HG03196 (cell line): ENCODE measurements at regions not wholly inside any gene's neighbourhood (a gene's known extent, or its start where the extent isn't known, plus 50 kb on each side); places are given as distances from the start of the nearest gene placed in this dataset.

ENCODE experiments used
- ATAC-seq: cut with Tn5 transposase; IDR thresholded peaks from one replicate; pipeline ENCODE4 v1.9.1; 2021; ENCODE audit not compliant: unreplicated experiment

DNA sequence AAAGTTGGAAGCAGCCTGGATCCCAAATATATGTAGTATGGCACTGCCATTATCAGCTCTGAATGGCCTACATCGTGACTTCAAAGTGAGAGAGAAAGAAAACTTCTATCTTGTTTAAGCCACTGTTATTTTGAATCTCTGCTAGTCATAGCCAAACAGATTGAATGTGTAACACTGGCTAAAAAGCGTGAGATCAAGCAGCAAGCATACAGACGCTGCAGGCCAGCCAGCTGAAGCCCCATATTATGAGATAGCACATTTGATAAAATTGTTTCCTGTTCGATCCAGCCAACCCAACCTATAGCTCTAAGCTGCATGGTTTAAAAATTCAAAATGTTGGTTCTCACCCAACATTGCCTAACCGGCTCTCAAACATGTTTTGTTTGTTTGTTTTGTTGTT is 95.0 kb downstream of the DUSP6 start:
- no peak for ATAC-seq

DNA sequence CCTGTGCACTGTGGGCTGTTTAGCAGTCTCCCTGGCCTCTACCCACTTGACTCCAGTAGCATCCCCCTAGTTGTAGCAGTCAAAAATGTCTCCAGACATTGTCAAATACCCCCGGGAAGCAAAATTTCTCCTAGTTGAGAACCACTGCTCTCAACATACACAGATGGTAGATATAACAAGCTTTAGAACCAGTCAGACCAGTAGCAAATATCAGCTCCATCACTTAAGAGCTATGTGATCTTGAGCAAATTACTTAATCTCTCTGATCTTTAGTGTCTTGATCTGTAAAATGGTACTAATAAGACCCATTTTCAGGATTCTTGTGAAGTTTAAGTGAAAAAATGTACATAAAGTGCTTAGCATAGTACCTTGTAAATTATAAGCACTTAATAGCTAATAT is 96.2 kb downstream of the DUSP6 start:
- no peak for ATAC-seq

DNA sequence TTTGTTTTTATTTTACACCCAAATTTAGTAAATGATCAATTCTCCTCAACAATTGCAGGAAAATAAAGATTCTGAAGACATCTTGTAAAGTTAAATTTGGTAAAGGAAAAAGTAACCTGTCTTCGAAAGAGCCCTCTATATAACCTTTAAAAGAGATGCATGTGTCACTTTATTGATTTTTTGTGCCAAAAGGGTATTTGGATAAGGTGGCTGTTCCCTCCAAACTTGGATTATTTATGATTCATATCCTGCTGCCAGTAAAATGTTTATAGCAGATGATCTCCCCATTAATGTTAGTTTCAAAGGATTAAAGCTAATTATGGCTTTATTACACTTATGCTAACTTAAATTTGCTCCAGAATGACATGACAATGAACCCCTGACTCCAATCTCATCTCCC is 98.8 kb downstream of the DUSP6 start:
- ATAC-seq: no peak

DNA sequence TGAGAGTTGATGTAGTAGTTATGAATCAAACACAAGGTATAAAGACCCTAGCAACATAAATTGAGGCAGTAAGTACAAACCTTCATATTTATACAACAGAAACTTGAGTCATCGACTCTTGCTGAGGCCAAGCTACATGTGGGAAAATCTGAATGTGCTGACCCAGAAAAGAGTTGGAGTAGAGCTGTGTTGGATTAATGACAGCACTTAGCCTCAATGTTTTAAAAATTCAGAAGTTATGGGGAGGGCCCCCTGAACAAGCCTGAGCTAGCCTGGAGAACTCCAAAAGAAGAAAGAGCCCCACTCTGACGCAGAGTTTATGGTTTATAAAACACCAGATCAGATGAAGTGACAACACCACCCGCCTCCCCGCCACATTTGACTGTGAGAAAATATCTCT is 100.0 kb downstream of the DUSP6 start:
- no peak for ATAC-seq

DNA sequence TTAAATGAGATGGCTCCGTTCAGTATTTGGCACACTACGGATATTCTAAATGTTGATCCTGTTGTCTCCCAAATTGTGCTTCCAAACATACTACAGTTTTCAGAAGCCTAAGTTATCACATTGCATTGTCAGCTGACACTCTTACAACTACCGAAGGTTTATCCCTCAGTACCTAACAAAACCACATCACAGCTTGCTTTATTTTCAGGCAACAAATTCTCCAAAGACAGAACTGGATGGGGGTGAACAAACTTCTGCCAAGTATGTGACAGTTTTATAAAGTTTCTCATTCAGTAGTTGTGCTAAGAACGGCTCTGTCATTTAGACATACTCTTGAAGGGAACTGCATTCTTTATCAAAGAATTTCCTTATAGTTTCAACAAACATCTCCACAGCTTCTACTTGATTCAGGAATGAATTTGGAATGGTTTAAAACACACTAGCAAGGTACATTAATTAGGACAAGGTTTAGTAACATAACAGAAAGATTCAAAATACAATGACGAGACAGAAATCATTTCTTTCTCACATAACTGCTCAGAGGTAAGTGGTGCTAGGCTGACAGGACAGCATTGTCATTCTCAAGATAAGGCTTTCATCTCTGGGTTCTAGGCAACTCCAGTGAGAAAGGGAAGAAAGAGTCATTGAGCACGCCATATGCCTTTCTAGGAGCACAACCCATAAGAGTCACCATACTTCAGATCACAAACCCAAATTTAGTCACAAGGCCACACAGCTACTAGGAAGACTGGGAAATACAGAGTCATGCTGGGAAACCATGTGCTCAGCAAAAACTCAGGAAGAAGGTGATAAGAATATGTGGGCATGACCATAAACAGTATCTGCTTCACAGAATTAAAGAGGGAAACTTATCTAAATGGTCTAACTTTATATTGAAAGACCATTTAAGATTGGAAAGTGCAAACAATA is 100.7 kb downstream of the DUSP6 start:
- no peak for ATAC-seq

DNA sequence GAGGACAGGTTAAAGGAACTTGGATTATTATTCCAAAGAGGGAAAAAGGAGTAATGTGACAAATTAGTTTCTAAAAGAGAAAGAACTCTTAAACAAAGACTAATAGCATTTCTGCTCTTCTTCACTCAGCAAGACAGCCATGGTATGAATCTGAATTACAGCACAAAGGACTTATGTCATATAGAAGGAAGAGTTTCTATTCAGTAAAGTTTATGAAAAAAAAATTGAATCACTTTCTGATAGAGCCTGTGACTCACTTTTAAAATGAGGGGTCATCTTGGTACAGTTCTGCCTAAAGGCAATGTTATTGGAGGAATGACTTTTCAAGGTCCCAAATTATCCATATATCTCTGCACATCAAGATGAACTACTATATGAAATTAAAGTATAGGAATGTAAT is 101.7 kb downstream of the DUSP6 start:
- ATAC-seq: no peak

DNA sequence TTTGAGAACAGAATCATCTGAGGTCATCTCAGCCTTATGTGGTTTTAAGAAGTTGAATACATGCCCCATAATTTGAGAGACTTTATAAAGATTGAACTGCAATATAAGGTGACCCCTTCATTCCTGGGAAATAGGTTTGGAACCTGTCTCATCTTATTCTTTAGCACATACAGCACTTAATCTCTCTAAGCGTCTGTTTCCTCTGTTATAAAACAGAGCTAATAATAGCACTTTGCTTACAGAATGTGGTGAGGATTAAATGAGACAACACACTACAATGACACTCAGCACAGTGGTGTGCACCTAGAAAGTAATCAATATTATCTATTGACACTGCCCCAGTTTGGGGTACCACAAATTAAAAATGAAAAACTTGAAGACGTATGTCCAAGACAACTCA is 102.1 kb downstream of the DUSP6 start:
- ATAC-seq: no peak

DNA sequence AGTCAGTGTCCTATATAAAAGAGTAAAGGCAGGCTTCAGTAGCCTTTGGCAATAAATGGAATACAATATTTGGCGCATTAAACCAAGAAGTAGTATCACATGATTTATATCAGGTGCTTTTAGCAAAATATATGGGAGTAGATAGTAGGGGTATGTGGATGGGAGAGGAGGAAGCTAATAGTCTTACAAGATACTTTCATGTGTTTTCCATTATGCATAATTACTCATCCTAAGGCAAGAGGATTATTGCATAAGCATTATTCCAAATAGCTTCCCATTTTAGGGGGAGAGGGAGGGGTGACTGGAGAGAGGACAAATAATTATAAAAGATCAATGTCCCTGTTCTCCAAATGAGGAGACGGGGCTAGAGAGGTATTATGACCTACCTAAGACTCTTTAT is 104.3 kb downstream of the DUSP6 start:
- ATAC-seq: no peak

DNA sequence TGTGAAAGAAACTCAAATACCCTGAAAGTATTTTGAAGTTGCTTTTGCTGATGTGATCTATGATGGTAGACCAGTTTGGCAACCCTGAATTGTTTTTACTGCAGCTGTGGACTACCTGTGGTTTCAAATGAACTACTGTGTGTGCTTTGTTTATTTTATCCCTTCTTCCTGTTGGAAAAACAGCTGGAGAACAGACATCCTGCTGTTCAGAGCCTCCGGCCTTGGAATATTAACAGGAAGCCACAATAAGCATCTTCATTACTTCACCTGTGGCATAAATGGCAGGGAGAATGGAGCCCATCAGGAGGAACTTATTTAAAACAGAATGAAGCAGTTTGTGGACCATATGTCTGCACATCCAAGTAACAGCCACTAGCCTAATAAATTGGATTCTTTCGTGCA is 104.8 kb downstream of the DUSP6 start:
- no peak for ATAC-seq

DNA sequence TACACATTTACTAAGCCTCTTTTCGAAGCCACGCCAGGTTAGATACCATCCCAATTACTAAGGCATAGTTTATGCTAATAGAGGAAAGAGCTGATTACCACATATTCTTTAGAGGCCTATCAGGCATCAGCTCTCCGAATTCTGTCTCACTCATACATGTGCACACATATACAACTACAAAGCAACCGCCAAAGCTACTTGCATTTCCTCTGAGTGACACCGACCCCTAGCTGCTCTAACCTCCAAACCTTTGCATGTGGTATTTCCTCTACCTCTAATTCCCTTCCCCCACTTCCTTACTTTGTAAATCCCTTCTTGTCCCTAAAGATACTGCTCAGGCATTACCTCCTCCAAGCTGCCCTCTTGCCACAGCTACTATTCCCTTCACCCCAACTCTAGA is 107.2 kb downstream of the DUSP6 start:
- no peak for ATAC-seq

DNA sequence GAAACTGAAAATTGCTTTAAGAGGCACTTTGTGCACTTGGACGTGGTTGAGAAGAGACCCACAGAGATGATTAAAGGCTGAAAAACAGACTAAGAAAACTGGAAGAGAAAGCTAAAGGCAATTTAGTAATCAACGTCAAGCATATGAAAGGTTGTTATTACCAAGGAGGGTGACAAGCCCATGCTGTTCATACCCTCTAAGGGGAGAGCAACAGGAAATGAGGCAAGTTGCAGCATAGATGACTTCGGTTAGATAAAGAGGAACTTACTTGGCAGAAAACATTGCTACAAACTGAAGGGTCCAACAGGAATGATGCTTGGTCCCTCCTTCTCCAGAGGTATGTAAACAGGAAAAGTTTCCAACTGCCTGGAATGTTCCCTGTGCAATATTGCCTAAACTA is 107.8 kb downstream of the DUSP6 start:
- ATAC-seq: no peak

DNA sequence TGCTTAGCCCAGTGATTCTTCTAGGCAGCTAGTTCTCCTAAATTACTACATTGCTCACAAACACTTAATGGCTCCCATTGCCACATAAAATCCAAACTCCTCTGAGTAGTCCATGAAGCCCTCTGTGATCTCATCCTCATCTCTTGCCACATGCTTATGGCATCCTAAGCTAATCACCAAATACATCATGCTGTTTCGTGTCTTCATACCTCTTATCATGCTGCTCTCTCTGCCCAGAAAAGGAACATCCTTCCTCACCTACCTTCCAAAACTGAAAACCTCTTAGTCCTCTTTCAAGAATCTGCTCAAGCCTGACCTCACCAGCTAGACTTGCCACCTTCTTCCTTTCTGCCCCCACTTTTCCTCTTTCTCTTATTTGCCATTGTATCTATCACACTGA is 108.5 kb downstream of the DUSP6 start:
- ATAC-seq: no peak

DNA sequence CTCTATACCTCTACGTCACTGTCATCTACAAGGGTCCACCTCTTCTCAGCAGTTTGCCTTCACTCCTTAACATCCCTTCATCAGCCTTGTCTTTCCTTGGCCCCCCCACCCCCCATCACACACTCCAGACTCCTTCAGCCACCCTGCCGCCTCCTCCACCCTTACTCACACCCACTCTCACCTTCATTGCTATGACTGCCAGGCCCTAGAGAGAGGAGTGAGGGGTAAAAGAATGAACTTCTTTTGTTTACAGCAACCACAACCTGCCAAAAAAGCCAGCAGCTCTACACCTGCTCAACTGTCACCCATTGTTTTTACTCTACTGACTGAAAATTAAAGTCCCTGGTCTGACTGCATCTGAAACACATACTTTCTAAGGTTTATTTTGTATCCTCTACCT is 112.8 kb downstream of the DUSP6 start:
- ATAC-seq: no peak

DNA sequence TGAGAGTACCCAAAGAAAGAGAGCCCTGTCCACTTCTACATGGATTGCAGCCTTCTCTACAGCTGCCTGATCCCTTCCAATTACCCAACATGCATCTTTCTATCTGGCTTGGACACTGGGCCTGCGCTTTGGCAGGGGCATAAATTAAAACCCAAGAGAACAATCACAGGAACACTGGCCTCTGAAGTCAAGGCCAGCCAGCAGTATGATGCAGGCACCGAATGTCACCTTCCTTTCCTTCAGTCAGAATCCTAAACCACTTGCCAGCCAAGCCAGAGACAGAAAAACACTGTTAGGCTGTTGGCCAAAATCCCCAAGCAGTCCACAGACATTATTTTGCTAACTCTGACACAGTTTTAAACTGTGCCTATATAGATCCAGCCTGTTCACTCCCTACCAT is 113.7 kb downstream of the DUSP6 start:
- no peak for ATAC-seq

DNA sequence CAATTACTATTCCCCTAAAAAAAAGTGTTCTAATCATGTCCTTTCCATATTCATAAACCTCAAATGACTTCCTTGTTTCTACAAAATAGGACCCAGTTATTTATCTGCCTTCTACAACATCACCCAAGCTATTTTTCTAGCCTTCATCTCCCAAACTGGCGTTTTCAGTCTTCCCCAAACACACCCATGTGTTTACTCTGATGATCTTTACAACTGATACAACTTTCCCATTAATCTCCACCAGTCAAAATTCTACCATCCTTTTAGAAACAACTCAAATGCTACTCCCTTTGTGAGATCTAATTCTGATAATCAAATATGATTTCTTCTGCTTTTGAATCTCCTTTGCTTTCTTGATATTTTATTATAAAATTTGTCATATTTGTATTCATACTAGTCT is 114.5 kb downstream of the DUSP6 start:
- ATAC-seq: no peak

DNA sequence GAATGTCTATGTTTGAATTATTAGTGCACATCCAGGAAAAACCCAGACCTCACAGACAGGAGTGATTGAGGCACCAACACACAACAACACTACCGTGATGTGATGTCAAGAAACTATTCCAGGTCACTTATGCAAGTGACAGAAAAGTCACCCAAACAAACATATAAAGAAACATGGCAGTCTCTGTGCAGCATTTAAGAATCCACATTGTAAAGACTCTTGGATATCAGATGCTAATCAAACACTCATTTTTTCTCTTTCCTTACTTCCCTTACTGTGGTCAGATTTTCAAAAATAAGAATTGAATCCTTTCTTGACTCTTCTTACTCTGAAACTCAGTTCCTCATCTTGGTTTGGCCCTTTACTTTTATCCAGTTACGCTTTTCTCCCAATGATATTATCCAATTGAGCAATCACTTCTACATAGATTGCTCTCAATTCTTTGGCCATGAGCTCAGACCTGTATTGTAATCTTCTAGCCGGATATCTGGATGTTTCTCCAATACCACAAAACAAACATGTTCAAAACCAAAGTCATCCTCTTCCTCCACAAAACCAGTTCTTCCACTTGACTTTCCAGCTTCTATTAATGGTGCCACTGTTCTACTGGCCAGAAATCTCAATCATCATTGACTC is 115.4 kb downstream of the DUSP6 start:
- ATAC-seq: no peak

DNA sequence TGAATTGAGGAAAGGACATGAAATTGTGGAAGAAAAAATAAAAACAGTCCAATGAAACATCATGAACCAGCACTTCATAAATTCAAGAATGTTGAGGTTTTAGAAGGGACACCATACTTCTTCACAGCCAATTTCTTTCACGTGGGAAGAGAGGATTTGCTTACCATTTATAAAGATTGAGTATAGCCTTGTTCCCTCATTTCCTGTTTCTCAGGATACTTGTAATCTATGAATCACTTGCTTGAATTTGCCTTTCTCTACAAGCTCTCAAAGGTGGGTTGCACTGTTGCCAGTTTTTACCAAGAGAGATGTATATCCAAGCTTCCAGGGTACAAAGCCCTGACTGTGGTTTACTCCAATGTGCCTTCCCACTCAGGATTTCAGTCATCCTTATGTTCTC is 116.1 kb downstream of the DUSP6 start:
- ATAC-seq: no peak

DNA sequence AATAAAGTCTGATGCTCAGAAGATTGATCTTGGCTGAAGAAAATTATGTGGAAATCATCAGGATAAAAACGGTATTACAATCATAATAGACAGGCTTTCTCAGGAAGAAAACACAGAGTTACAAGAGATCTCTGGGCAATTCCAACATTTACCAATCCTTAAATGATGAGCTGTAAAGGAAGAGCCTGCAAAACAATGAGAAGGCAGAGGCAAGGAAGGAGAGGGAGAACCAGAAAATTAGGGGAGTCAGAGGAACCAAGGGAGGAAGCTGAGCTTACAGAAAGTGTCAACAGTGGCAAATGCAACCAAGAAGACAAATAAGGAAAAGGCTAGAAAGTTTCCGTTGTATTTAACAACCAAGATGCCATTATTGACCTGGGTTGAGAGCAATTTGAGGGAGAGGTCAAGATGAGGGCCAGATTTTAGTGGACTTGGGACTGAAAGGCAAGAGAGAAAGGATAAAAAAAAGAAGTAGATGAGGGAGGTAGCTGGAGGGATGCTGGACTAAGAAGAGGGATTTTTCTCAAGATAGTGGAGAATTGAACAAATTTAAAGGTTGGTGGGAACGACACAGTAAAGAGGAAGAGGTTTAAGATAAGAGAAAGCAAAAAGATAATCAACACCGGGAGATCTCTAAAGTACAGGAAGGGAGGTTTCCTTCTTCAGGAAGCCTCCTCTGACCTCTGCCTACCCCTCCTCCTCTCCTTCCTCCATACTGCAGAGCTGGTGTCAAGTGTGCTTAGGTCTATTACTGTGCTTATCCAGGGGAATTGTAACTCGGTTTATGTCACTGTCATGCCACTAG is 116.9 kb downstream of the DUSP6 start:
- ATAC-seq: no peak

DNA sequence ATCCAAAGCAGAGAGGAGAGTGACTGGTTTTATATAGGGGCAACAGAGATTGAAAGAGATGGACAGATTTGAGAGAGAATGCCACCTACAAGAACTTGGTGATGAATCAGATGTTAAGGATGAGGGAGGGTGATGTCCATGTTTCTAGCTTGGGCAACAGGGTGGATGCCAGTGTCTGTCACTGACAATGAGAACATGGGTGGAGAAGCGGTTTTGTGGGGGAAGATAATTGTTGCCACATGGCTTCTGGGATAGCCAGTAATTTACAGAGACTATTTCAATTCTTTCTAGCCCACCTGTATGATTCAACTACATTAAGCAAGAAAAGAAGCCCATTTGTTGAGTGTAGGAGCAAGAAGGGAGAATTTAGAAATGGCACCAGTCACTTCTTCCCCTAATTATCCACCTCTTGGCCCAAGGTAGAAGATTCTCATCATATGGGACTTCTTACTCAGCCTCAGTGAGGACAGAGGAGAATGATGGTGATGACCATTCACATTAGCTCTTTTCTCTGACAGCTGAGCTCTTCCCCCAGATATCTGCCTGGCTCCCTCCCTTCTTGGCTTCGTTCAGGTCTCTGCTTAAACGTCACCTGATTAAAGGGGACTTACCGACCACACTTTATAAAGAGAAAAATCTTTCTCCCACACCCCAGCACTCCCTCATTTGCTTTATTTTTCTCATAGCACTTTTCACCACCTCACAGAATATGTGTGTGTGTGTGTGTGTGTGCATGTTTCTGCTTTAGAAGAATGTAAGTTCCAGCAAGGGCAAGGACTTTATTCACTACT is 117.8 kb downstream of the DUSP6 start:
- ATAC-seq: no peak

DNA sequence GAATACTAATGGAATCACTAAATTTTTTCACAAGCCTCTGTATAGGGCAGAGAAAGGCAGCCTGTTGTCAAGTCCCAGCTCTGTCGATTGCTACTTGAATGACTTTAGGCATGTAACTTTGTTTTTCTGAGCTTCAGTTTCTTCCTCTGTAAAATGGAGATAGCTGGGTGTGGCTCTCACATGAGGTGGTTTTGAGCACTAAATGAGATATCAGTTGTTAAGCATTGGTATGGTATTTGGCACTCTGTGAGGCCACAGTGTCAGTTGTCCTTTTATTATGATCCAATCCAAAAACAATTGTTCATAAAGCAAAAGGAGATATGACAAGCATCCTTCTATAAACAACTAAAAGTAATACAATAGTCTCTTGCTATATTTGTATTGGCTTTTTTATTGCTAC is 120.6 kb downstream of the DUSP6 start:
- ATAC-seq: no peak
